Activated T-helper 1 cell treated with anti-CD3 and anti-CD28 coated beads, Interleukin-2, amount 50 U/mL, for 16 hours (primary cell): ENCODE measurements at regions not wholly inside any gene's neighbourhood (a gene's known extent, or its start where the extent isn't known, plus 50 kb on each side); places are given as distances from the start of the nearest gene placed in this dataset.
"Not testable (repeated sequence)": the region's sequence is repeated elsewhere in the genome, so short reads cannot be mapped to it uniquely, and the experiment has no call there.

Experiments used
- DNase-seq, 2 donors: peaks; one replicate each; pipeline ENCODE4 v3.0.0-alpha.2; 2020; ENCODE audit warnings: low read depth in 1 of 2, low spot score in 1 of 2

DNA sequence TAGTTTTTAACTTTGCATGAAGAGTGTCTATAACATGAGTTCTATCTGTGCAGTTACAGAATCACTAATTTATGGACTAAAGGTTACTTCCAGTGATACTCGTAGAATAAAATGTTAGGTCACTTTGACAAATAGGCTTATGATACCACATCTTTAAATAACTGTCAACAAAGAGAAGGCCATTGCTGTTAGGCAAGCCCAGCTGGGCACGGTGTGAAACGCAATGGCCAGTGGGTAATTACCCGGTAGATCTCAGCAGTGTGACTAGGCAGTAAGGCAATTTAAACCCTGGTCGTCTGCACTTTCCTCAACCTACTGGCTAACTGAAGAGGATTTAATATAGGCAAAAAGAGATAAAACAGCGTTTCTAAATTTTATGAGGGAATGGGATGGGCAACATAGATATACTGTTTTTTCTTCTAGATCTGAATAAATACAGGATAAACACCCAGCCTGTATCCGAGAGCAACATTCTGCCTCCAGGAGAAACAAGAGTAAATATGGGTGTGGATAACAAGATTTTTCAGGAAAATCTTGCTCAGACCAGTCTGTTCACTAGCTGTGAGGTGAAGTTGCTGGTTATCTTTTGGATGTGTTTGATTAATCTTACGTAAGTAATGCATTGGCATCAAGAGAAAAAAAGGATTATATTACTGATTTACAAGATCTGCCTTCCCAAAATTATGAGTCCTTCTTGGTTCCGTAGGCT lies 631.3 kb downstream of the EFNB2 start:
- DNase-seq, result no peak

GRCh38 chr13:105902396-105902795 lies 633.1 kb downstream of the EFNB2 start:
- no peak for DNase-seq

GRCh38 chr13:105897575-105897974 lies 637.9 kb downstream of the EFNB2 start:
- no peak for DNase-seq

DNA sequence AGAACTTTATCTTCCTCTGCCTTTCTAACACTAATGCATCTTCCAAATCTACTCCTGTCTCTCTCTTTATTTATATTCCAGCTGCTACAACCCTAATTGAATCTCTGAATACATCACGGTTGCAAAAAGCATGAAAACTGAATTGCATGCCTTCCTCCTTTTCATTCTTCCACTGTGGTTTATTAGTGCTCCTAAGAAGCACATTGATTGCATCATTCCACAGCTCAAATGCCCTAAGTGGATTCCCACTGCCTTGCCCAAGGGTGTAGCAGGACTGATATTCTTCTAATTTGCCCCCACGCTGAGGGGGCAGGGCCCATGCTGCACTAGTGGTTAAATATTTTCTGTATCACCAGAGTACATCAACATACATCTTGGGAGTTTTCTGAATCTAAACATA lies 640.8 kb downstream of the EFNB2 start:
- DNase-seq, result no peak

GRCh38 chr13:105890509-105890908 lies 645.0 kb downstream of the EFNB2 start:
- no peak for DNase-seq

- DNase-seq, result no peak
Measured at GRCh38 chr13:105878119-105878700, 657.3 kb downstream of the EFNB2 start.

GRCh38 chr13:105874814-105875213 lies 660.6 kb downstream of the EFNB2 start:
- DNase-seq, result no peak

- no peak for DNase-seq
Measured at GRCh38 chr13:105871768-105872167, 663.7 kb downstream of the EFNB2 start.

DNA sequence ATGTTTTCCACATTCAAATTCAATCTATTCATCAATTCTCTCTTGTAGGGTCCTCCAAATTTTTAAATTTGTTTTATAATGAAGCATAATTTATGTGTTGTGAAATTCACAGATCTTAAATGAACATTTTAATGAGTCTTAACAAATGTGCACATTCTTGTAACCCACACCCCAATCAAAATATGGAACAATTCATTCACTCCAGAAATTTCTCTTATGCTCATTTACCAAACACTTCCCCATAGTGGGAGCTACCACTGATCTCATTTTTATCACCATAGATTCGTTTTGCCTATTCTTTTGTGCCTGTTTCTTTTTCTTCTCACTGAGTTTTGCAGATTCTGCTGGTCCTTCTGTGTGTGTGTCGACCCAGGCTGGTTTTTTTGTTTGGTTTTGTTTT lies 664.1 kb downstream of the EFNB2 start:
- no peak for DNase-seq

GRCh38 chr13:105863300-105863920 lies 672.1 kb downstream of the EFNB2 start:
- DNase-seq, result no peak

- DNase-seq, result no peak
Measured at GRCh38 chr13:105848494-105848893, 687.0 kb downstream of the EFNB2 start.

GRCh38 chr13:105847527-105848291 lies 687.8 kb downstream of the EFNB2 start:
- DNase-seq, result no peak

- no peak for DNase-seq
Measured at GRCh38 chr13:105846923-105847322, 688.5 kb downstream of the EFNB2 start.

GRCh38 chr13:105841286-105841685 lies 694.2 kb downstream of the EFNB2 start:
- DNase-seq, result no peak

DNA sequence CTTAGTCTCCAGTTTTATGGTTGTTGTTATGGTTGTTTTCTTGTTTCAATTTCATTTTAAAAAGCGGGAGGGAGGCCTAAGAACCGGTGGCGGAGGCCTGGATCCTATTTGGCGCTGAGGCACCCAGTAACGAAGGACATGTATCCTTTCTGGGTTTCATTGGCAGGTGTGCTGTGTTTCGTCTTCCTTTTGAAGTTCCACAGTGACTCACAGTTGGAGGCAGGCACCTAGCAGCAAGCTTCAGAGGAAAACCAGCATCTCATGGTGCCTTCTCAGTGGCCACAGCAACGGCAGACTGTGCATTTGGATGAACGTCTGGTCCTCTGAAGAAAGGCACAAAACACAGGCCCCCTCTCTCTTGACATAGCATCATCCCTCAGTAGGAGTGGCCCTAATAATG lies 697.2 kb downstream of the EFNB2 start:
- no peak for DNase-seq

DNA sequence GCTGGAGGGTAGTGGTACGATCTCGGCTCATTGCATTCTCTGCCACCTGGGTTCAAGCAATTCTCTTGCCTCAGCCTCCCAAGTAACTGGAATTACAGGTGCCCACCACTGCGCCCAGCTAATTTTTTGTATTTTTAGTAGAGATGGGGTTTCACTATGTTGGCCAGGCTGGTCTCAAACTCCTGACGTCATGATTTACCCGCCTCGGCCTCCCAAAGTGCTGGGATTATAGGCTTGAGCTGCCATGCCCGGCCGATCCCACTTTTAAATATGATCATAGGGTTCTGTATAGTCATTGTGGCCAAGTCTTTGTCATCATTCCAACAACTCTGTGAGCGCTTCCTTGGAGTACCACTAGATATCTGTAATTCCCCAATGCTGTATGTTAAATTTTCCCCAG lies 698.2 kb downstream of the EFNB2 start:
- not testable (repeated sequence) for DNase-seq

DNA sequence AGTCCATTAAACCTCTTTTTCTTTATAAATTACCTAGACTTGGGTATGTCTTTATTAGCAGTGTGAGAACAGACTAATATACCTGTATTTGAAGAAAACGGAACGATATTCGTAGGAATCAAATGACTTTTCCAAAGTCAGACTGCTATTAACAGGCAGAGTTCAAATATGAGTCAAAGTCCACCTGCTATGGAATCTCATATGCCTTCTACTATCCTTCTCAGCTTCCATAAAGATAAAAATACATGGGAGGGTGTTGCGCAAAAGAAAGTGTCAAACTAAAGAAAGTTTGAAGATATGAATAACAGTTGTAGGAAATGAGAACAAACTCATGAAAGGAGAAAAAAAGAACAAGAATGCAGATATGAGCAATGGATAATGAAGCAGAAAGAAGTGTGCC lies 704.6 kb downstream of the EFNB2 start:
- DNase-seq, result no peak

DNA sequence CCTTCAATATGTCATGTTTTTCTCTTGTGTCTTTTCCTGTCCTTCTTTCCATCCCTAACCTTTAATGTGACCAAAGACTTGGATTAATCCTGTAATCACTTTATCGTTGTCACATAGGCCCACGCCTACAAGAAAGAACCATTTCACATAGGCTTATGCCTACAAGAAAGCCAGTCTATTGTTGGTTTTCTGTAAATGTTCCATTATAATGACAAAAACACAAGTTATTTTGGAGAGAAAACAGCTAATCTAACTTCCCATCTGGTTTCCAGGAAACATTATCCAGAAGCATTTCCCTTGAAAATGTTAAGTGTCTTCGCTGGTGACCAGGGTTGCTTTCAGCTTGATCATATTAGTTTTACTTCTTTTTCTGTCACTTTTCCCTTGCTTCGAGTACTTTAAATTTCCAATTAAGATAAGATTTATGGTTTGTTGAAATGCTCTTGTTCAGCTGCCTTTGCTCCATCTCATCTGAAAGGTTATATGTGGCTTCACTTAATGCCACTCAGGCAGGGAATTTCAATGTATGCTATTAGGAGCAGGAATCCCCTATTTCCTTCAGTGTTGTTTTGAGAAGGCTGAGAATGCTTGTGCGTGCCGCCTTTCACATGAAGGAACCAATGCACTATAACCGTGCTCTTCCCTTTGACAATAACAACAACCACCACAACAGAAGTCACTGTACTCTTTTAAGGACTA lies 708.2 kb downstream of the EFNB2 start:
- no peak for DNase-seq

GRCh38 chr13:105825071-105825470 lies 710.4 kb downstream of the EFNB2 start:
- no peak for DNase-seq

DNA sequence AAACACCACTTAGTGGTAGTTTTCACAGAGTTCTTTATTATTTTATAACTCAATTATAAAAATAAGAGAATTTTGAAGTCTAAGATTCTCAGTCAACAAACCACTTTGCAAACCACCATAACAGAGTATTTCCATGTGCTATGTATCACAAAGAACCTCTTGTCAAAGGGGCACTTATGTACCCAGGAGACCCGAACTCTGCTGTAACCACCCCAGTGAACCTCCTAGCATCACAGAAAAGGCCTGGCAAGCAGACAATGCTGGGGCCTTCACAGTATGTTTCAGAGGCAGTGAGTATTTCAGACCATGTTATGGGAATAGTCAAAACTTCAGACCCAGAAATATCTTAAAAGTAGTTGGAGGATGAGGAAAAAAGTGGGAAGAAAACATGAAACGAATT lies 714.1 kb downstream of the EFNB2 start:
- DNase-seq, result no peak

DNA sequence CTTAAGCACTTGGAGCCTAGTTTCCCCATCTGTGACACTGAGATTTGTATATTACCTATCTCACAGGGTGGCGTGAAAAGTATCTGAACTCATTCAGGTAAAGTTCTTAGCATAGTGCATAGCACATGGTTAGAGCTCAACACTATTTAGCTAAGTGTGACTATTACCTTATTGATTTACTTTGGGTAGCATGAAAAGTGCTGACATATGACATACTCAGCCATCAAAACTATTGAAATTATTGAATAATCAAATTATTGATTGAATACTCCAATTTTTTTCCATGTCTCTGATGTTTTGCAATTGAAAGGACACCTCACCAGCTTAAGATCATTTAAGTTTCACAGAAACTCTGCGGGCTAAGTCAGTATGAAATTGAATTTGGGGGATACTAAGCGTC lies 715.0 kb downstream of the EFNB2 start:
- DNase-seq, result no peak
